Activated CD4-positive, CD25-positive, alpha-beta regulatory T cell treated with anti-CD3 and anti-CD28 coated beads, Interleukin-2, amount 50 U/mL, for 72 hours (primary cell): ENCODE measurements at regions not wholly inside any gene's neighbourhood (a gene's known extent, or its start where the extent isn't known, plus 50 kb on each side); places are given as distances from the start of the nearest gene placed in this dataset.

ENCODE experiments used
- DNase-seq: peaks from one replicate; pipeline ENCODE4 v3.0.0; 2021

- no peak for DNase-seq
Measured at GRCh38 chr10:128222332-128222849, 96.2 kb upstream of the MKI67 start.

GRCh38 chr10:128230401-128230800 is 104.2 kb upstream of the MKI67 start:
- DNase-seq: no peak

GRCh38 chr10:128233422-128233821 is 107.2 kb upstream of the MKI67 start:
- DNase-seq: no peak

- DNase-seq: no peak
Measured at GRCh38 chr10:128237710-128238109, 111.5 kb upstream of the MKI67 start.

GRCh38 chr10:128241023-128241422 is 114.8 kb upstream of the MKI67 start:
- DNase-seq: no peak

GRCh38 chr10:128242641-128243040 is 116.4 kb upstream of the MKI67 start:
- no peak for DNase-seq

GRCh38 chr10:128245026-128245425 is 118.8 kb upstream of the MKI67 start:
- no peak for DNase-seq

- DNase-seq: no peak
Measured at GRCh38 chr10:128247576-128247975, 121.4 kb upstream of the MKI67 start.

GRCh38 chr10:128254476-128254875 is 128.3 kb upstream of the MKI67 start:
- DNase-seq: no peak

- no peak for DNase-seq
Measured at GRCh38 chr10:128257428-128257827, 131.2 kb upstream of the MKI67 start.

- no peak for DNase-seq
Measured at GRCh38 chr10:128258421-128258976, 132.3 kb upstream of the MKI67 start.

GRCh38 chr10:128263891-128264688 is 137.9 kb upstream of the MKI67 start:
- DNase-seq: no peak

- no peak for DNase-seq
Measured at GRCh38 chr10:128265596-128265995, 139.4 kb upstream of the MKI67 start.

GRCh38 chr10:128267581-128267980 is 141.4 kb upstream of the MKI67 start:
- DNase-seq: no peak

GRCh38 chr10:128268015-128268722 is 141.9 kb upstream of the MKI67 start:
- DNase-seq: no peak

- DNase-seq: no peak
Measured at GRCh38 chr10:128274938-128275337, 148.7 kb upstream of the MKI67 start.

- DNase-seq: no peak
Measured at GRCh38 chr10:128275388-128276177, 149.4 kb upstream of the MKI67 start.

GRCh38 chr10:128277267-128277840 is 151.1 kb upstream of the MKI67 start:
- no peak for DNase-seq

- DNase-seq: no peak
Measured at GRCh38 chr10:128278362-128278761, 152.1 kb upstream of the MKI67 start.

GRCh38 chr10:128280271-128280670 is 154.0 kb upstream of the MKI67 start:
- DNase-seq: no peak

- DNase-seq: no peak
Measured at GRCh38 chr10:128281343-128281742, 155.1 kb upstream of the MKI67 start.

GRCh38 chr10:128281861-128282260 is 155.6 kb upstream of the MKI67 start:
- DNase-seq: no peak
